Transverse colon (tissue), 4 donors: ENCODE measurements at regions not wholly inside any gene's neighbourhood (a gene's known extent, or its start where the extent isn't known, plus 50 kb on each side); places are given as distances from the start of the nearest gene placed in this dataset.

Source experiments
- DNase-seq: peaks from one replicate; pipeline ENCODE4 v3.0.0-alpha.2; 2019
- H3K27ac ChIP-seq, 4 donors: fragments of 200-600 bp; sonication (generic); 2 replicates each; pipeline ENCODE4 v1.5.1; 2016 to 2018; ENCODE audit warnings: inconsistent platforms in 4 of 4
- H3K27me3 ChIP-seq: fragments of 200-600 bp; sonication (generic); 2 replicates; pipeline ENCODE4 v1.5.1; 2017; ENCODE audit warnings: inconsistent platforms
- H3K36me3 ChIP-seq, 4 donors: fragments of 200-600 bp; sonication (generic); 2 replicates each; pipeline ENCODE4 v1.5.1; 2017 to 2019; ENCODE audit warnings: inconsistent platforms in 4 of 4
- H3K4me1 ChIP-seq, 4 donors: fragments of 200-600 bp; sonication (generic); 2 replicates each; pipeline ENCODE4 v1.5.1; 2017 to 2020; ENCODE audit warnings: inconsistent platforms in 4 of 4
- H3K4me3 ChIP-seq, 4 donors: fragments of 200-600 bp; sonication (generic); 1 replicate in 1 of 4; 2 replicates in 3 of 4; pipeline versions ENCODE4 v1.5.1 to v1.6.1; 2017 to 2019; ENCODE audit warnings: inconsistent platforms in 4 of 4
- H3K9me3 ChIP-seq, 2 donors: fragments of 200-600 bp; sonication (generic); 2 replicates each; pipeline ENCODE4 v1.5.1; 2017 to 2019; ENCODE audit warnings: inconsistent platforms in 2 of 2
- EP300 ChIP-seq: sonication (generic); formaldehyde crosslinking; IDR thresholded peaks from one replicate; pipeline ENCODE4 v1.6.1; 2017; ENCODE audit warnings: antibody characterized with exemption, low read depth
- POLR2A ChIP-seq: fragments of 450-650 bp; IDR thresholded peaks from one replicate; pipeline ENCODE4 v1.6.1; 2016; ENCODE audit warnings: antibody characterized with exemption, mild to moderate bottlenecking, moderate library complexity
- POLR2AphosphoS5 ChIP-seq, 3 donors: sonication (generic); formaldehyde crosslinking; IDR thresholded peaks; one replicate each; pipeline ENCODE4 v1.6.1; 2016; ENCODE audit warnings: antibody characterized with exemption in 3 of 3
- WGBS, 2 donors: methylation state at CpG; one replicate each; pipeline ENCODE4 v1.1.5; 2018; ENCODE audit warnings: low coverage in 1 of 2; 5-methylcytosine and 5-hydroxymethylcytosine counted together
- in situ Hi-C, 4 donors: fragments of 200-750 bp; cut with MboI; loops; one replicate each; pipeline versions ENCODE4 v1.15.0 to v1.15.1; 2017; ENCODE audit warnings: low sequenced_read_pairs in 3 of 4, low pct_ligation_motif_present in 1 of 4, low pct_unique_long_range_greater_than_20kb in 1 of 4
- intact Hi-C: fragments of 100-400 bp; cut with DNase I; formaldehyde crosslinking; loops from one replicate; pipeline ENCODE4 v1.15.1; 2023; ENCODE audit warnings: low total_unique reads
- TF ChIP-seq, protein P1 (sequence below), 5 experiments: fragments of 200-600 bp in 3 of 5; fragments of 450-650 bp in 2 of 5; sonication (generic) in 3 of 5; IDR thresholded peaks; 1 replicate in 2 of 5; 2 replicates in 3 of 5; pipeline ENCODE4 v1.5.1; 2016 to 2017; ENCODE audit warnings: antibody characterized with exemption in 5 of 5, inconsistent platforms in 3 of 5, mild to moderate bottlenecking in 2 of 5, moderate library complexity in 1 of 5

- no peaks in the 10 kb centered on the region for H3K27me3 ChIP-seq
- H3K27ac ChIP-seq: no peak overlapping the region
- in situ Hi-C loops: no loop called here
- no peak for DNase-seq
- WGBS, 2 donors: 58 to 63% methylated on average over 4 of the region's 4 CpGs
- no peaks in the 10 kb centered on the region for H3K36me3 ChIP-seq
- no peak overlapping the region for H3K4me3 ChIP-seq
- no peaks in the 10 kb centered on the region for H3K4me1 ChIP-seq
- intact Hi-C loops: no loop called here
- H3K9me3 ChIP-seq: no peaks in the 10 kb centered on the region
- TF ChIP-seq POLR2AphosphoS5 (IDR thresholded peaks at IDR 0.05): no peak
- TF ChIP-seq EP300: no peak
- TF ChIP-seq, protein P1, sequence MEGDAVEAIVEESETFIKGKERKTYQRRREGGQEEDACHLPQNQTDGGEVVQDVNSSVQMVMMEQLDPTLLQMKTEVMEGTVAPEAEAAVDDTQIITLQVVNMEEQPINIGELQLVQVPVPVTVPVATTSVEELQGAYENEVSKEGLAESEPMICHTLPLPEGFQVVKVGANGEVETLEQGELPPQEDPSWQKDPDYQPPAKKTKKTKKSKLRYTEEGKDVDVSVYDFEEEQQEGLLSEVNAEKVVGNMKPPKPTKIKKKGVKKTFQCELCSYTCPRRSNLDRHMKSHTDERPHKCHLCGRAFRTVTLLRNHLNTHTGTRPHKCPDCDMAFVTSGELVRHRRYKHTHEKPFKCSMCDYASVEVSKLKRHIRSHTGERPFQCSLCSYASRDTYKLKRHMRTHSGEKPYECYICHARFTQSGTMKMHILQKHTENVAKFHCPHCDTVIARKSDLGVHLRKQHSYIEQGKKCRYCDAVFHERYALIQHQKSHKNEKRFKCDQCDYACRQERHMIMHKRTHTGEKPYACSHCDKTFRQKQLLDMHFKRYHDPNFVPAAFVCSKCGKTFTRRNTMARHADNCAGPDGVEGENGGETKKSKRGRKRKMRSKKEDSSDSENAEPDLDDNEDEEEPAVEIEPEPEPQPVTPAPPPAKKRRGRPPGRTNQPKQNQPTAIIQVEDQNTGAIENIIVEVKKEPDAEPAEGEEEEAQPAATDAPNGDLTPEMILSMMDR (IDR thresholded peaks at IDR 0.05): no peak
- TF ChIP-seq POLR2A: no peak
Measured at GRCh38 chr14:38950676-38951075, 152.4 kb downstream of the SEC23A start.

DNA sequence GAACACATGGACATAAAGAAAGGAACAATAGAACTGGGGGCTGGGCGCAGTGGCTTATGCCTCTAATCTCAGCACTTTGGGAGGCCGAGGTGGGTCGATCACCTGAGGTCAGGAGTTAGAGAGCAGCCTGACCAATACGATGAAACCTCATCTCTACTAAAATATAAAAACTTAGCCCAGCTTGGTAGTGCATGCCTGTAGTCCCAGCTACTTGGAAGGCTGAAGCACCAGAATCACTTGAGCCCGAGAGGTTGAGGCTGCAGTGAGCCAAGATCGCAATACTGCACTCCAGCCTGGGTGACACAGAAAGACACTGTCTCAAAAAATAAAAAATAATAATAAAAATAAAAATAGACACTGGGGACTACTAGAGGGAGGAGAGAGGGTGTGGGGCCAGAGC lies 154.5 kb downstream of the SEC23A start:
- Histone ChIP-seq H3K9me3 (no peaks in the 10 kb centered on the region), H3K27me3 (no peaks in the 10 kb centered on the region), H3K36me3 (no peaks in the 10 kb centered on the region), H3K4me1 (no peaks in the 10 kb centered on the region), H3K27ac (no peak overlapping the region), H3K4me3 (no peak overlapping the region)
- intact Hi-C loops: no loop called here
- DNase-seq: no peak
- WGBS, 2 donors: 87% methylated on average over 6 of the region's 6 CpGs
- TF ChIP-seq, protein P1 (IDR thresholded peaks at IDR 0.05): no peak
- no peak for TF ChIP-seq POLR2AphosphoS5 (IDR thresholded peaks at IDR 0.05)
- in situ Hi-C loops: no loop called here

DNA sequence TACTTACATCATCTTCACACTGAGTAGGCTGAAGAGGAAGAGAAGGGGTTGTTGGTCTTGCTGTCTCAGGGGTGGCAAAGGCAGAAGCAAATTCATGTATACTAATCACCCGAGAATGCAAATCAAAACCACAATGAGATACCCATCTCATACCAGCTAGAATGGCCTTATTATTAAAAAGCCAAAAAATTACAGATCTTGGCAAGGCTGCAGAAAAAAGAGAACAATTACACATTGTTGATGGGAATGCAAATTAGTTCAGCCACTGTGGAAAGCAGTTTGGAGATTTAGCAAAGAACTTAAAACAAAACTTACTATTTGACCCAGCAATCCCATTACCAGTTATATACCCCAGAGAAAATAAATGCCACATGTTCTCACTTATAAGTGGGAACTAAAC lies 154.9 kb downstream of the SEC23A start:
- WGBS, 2 donors: 77 to 86% methylated on average over 1 of the region's 1 CpG
- no peak for DNase-seq
- Histone ChIP-seq H3K4me3 (no peak overlapping the region), H3K9me3 (no peaks in the 10 kb centered on the region), H3K4me1 (no peaks in the 10 kb centered on the region), H3K27me3 (no peaks in the 10 kb centered on the region), H3K27ac (no peak overlapping the region), H3K36me3 (no peaks in the 10 kb centered on the region)
- intact Hi-C loops (no loop called here), in situ Hi-C loops (no loop called here)
- TF ChIP-seq, protein P1 (IDR thresholded peaks at IDR 0.05): no peak
- TF ChIP-seq POLR2A (no peak), POLR2AphosphoS5 (IDR thresholded peaks at IDR 0.05) (no peak), EP300 (no peak)

GRCh38 chr14:38947343-38947742 lies 155.7 kb downstream of the SEC23A start:
- H3K27me3 ChIP-seq: no peaks in the 10 kb centered on the region
- 50 to 88% methylated on average over 1 of the region's 1 CpG for WGBS, 2 donors
- H3K36me3 ChIP-seq: no peaks in the 10 kb centered on the region
- TF ChIP-seq, protein P1 (IDR thresholded peaks at IDR 0.05): no peak
- TF ChIP-seq POLR2AphosphoS5 (IDR thresholded peaks at IDR 0.05) (no peak), EP300 (no peak), POLR2A (no peak)
- H3K9me3 ChIP-seq: no peaks in the 10 kb centered on the region
- no peak overlapping the region for H3K4me3 ChIP-seq
- DNase-seq: no peak
- no peaks in the 10 kb centered on the region for H3K4me1 ChIP-seq
- H3K27ac ChIP-seq: no peak overlapping the region
- in situ Hi-C loops: no loop called here
- intact Hi-C loops: no loop called here
